IMR-90 (cell line): ENCODE measurements at regions not wholly inside any gene's neighbourhood (a gene's known extent, or its start where the extent isn't known, plus 50 kb on each side); places are given as distances from the start of the nearest gene placed in this dataset.

ENCODE experiments used
- ATAC-seq: fragments of 200-7000 bp; cut with Tn5 transposase; 2 replicates; pipeline ENCODE4 v1.9.1; 2020; ENCODE audit warnings: low read depth, mild to moderate bottlenecking, moderate library complexity
- BruUV-seq: library from RNA; stranded (reverse); fragments of 400-500 nt; replicated peaks from 2 replicates; lab custom pipeline; 2021; lab: Mats Ljungman, UMichigan
- CTCF ChIA-PET: fragments of 300-600 bp; formaldehyde crosslinking; extraction: SDS; loops from one replicate; lab custom pipeline; 2021; ENCODE audit warnings: antibody characterized with exemption; lab: Yijun Ruan, JAX
- POLR2A ChIA-PET: fragments of 300-600 bp; sonication (Branson Sonifier 250); formaldehyde crosslinking; loops from one replicate; lab custom pipeline; 2022; ENCODE audit warnings: antibody characterized with exemption; ENCODE audit not compliant: unreplicated experiment; lab: Charles Lee
- DNase-seq: peaks from one replicate; pipeline ENCODE4 v3.0.0; 2013
- H2AFZ ChIP-seq: replicated peaks from 2 replicates; pipeline ENCODE3; 2013; ENCODE audit warnings: low read length, mild to moderate bottlenecking; ENCODE audit not compliant: poor library complexity
- H2AK5ac ChIP-seq: 2 replicates; pipeline ENCODE4 v1.6.1; 2013; ENCODE audit warnings: low read depth, low read length, inconsistent platforms
- H2AK9ac ChIP-seq: replicated peaks from 2 replicates; pipeline ENCODE3; 2013; ENCODE audit warnings: mild to moderate bottlenecking, low read depth, low read length, moderate library complexity; ENCODE audit not compliant: poor library complexity
- H2BK120ac ChIP-seq: 2 replicates; pipeline ENCODE4 v1.6.1; 2013; ENCODE audit warnings: low read depth, low read length, inconsistent platforms
- H2BK15ac ChIP-seq: 3 replicates; pipeline ENCODE4 v1.6.1; 2013; ENCODE audit warnings: low read depth, low read length, inconsistent platforms
- H2BK20ac ChIP-seq: 2 replicates; pipeline ENCODE4 v1.6.1; 2013; ENCODE audit warnings: low read depth, mild to moderate bottlenecking, inconsistent platforms, low read length, moderate library complexity
- H2BK5ac ChIP-seq: 2 replicates; pipeline ENCODE4 v1.6.1; 2013; ENCODE audit warnings: mild to moderate bottlenecking, low read depth, low read length, inconsistent platforms; ENCODE audit not compliant: poor library complexity, severe bottlenecking
- H3K14ac ChIP-seq: replicated peaks from 2 replicates; pipeline ENCODE4 v1.6.1; 2013; ENCODE audit warnings: low read depth, low read length, inconsistent platforms
- H3K18ac ChIP-seq: 2 replicates; pipeline ENCODE4 v1.6.1; 2013; ENCODE audit warnings: low read depth, low read length, control low read depth
- H3K23ac ChIP-seq: 2 replicates; pipeline ENCODE4 v1.6.1; 2013; ENCODE audit warnings: low read depth, low read length, inconsistent platforms
- H3K27ac ChIP-seq: 2 replicates; pipeline ENCODE4 v1.5.1; 2013; ENCODE audit warnings: mild to moderate bottlenecking, control low read depth, low read length; ENCODE audit not compliant: insufficient read depth
- H3K27me3 ChIP-seq: 2 replicates; pipeline ENCODE4 v1.6.1; 2013; ENCODE audit warnings: low read length; ENCODE audit not compliant: control insufficient read depth, insufficient read depth
- H3K36me3 ChIP-seq: 2 replicates; pipeline ENCODE4 v1.6.1; 2013; ENCODE audit warnings: low read length, mixed read lengths; ENCODE audit not compliant: control insufficient read depth, insufficient read depth
- H3K4ac ChIP-seq: 2 replicates; pipeline ENCODE4 v1.6.1; 2013; ENCODE audit warnings: low read depth, low read length, inconsistent platforms
- H3K4me1 ChIP-seq: 2 replicates; pipeline ENCODE4 v1.6.1; 2013; ENCODE audit warnings: low read length, mixed read lengths; ENCODE audit not compliant: control insufficient read depth, insufficient read depth
- H3K4me2 ChIP-seq: 2 replicates; pipeline ENCODE4 v1.6.1; 2013; ENCODE audit warnings: low read depth, mild to moderate bottlenecking, control low read depth, low read length, moderate library complexity
- H3K4me3 ChIP-seq: 2 replicates; pipeline ENCODE4 v1.5.1; 2013; ENCODE audit warnings: low read depth, mild to moderate bottlenecking, control low read depth, low read length, moderate library complexity; ENCODE audit not compliant: insufficient read depth
- H3K56ac ChIP-seq: 2 replicates; pipeline ENCODE4 v1.6.1; 2013; ENCODE audit warnings: low read length, inconsistent platforms; ENCODE audit not compliant: insufficient read depth; ENCODE audit errors: extremely low read depth
- H3K79me1 ChIP-seq, 2 experiments: 2 replicates each; pipeline ENCODE4 v1.6.1; 2013; ENCODE audit warnings: low read length in 2 of 2, inconsistent platforms in 1 of 2, low read depth in 1 of 2
- H3K9ac ChIP-seq: 2 replicates; pipeline ENCODE4 v1.6.1; 2013; ENCODE audit warnings: low read depth, low read length, control low read depth
- H3K9me1 ChIP-seq: 2 replicates; pipeline ENCODE4 v1.6.1; 2013; ENCODE audit warnings: low read length, inconsistent platforms; ENCODE audit not compliant: insufficient read depth
- H3K9me3 ChIP-seq: 2 replicates; pipeline ENCODE4 v1.6.1; 2013; ENCODE audit warnings: low read length; ENCODE audit not compliant: control insufficient read depth, insufficient read depth
- H4K20me1 ChIP-seq: 2 replicates; pipeline ENCODE4 v1.6.1; 2013; ENCODE audit warnings: low read length, inconsistent platforms; ENCODE audit not compliant: insufficient read depth
- H4K5ac ChIP-seq: 2 replicates; pipeline ENCODE4 v1.6.1; 2013; ENCODE audit warnings: mild to moderate bottlenecking, low read depth, low read length, control low read depth
- H4K8ac ChIP-seq, 2 experiments: 2 replicates each; pipeline ENCODE4 v1.6.1; 2013; ENCODE audit warnings: low read depth in 2 of 2, low read length in 2 of 2, control low read depth in 1 of 2, inconsistent platforms in 1 of 2
- H4K91ac ChIP-seq: 2 replicates; pipeline ENCODE4 v1.6.1; 2013; ENCODE audit warnings: low read depth, low read length, inconsistent platforms; ENCODE audit not compliant: insufficient read depth
- CHD1 ChIP-seq: IDR thresholded peaks from 2 replicates; pipeline ENCODE4 v1.6.1; 2012; ENCODE audit warnings: low read depth, low read length, improper control_type of control experiment
- MAFK ChIP-seq: IDR thresholded peaks from 2 replicates; pipeline ENCODE4 v1.6.1; 2012; ENCODE audit warnings: low read depth, low read length, improper control_type of control experiment
- MXI1 ChIP-seq: IDR thresholded peaks from 2 replicates; pipeline ENCODE4 v1.6.1; 2012; ENCODE audit warnings: low read depth, mild to moderate bottlenecking, low read length, moderate library complexity, borderline replicate concordance
- POLR2A ChIP-seq: IDR thresholded peaks from 2 replicates; pipeline ENCODE4 v1.6.1; 2012; ENCODE audit warnings: mild to moderate bottlenecking, low read depth, low read length
- RFX5 ChIP-seq: IDR thresholded peaks from 2 replicates; pipeline ENCODE4 v1.8.0; 2012; ENCODE audit warnings: low read depth, mild to moderate bottlenecking, low read length, moderate library complexity
- SMC3 ChIP-seq: fragments of 150-350 bp; IDR thresholded peaks from 2 replicates; pipeline ENCODE4 v1.6.1; 2016; ENCODE audit warnings: low read depth, mild to moderate bottlenecking, antibody characterized with exemption, low read length, moderate library complexity
- WGBS, 2 experiments: methylation state at CpG; one replicate each; pipeline versions ENCODE4 v1.1.5 to v1.1.7; 2013; ENCODE audit warnings: missing lambda C conversion rate in 2 of 2; ENCODE audit not compliant: insufficient read length in 1 of 2; ENCODE audit errors: extremely low coverage in 2 of 2; 5-methylcytosine and 5-hydroxymethylcytosine counted together
- dilution Hi-C: fragments of 300-500 bp; cut with HindIII; formaldehyde crosslinking; loops from one replicate; pipeline ENCODE4 v1.14.3; 2018; ENCODE audit warnings: low sequenced_read_pairs; ENCODE audit not compliant: unreplicated experiment
- in situ Hi-C: fragments of 300-500 bp; cut with MboI; formaldehyde crosslinking; loops from 3 replicates; pipeline ENCODE4 v1.14.3; 2019; ENCODE audit warnings: low sequenced_read_pairs, inconsistent platforms, mixed read lengths
- intact Hi-C: fragments of 100-400 bp; cut with micrococcal nuclease; formaldehyde crosslinking; loops from 2 replicates; pipeline ENCODE4 v1.10.0; 2022
- TF ChIP-seq, protein P1 (sequence below): fragments of 150-350 bp; IDR thresholded peaks from 2 replicates; pipeline ENCODE4 v1.6.1; 2016; ENCODE audit warnings: low read depth, mild to moderate bottlenecking, low read length, moderate library complexity, borderline replicate concordance
- TF ChIP-seq, protein P2 (sequence below): conservative IDR thresholded peaks from 2 replicates; pipeline ENCODE4 v1.5.1; 2012; ENCODE audit warnings: mild to moderate bottlenecking, low read depth, low read length, improper control_type of control experiment
- TF ChIP-seq, protein P3 (sequence below): fragments of 150-350 bp; IDR thresholded peaks from 2 replicates; pipeline ENCODE4 v1.6.1; 2017; ENCODE audit warnings: mild to moderate bottlenecking, antibody characterized with exemption, low read length, low read depth

DNA sequence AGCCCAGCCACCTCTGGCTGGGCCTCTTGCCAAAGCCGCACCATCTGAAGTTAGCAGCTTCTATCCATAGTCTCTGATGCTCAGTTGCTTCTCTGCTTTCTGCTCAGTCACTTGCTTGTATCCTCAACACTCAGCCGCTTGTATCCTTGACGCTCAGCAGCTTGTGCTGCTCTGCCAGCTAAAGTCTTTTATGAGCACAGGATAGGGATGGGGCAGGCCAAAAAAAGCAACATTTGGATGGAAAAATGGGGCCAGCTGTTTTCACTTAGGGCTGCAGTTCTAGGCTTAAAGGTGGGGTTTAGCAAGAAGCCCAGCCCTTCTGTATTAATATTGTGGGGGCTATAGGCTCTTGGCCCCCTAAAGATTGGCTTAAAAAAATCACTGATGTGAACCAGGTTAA is 739.4 kb downstream of the CDH8 start:
- H3K18ac ChIP-seq = no peak overlapping the region
- no peak overlapping the region for H3K14ac ChIP-seq
- H2BK5ac ChIP-seq = no peak overlapping the region
- no peak overlapping the region for H2AK9ac ChIP-seq
- ChIA-PET CTCF (no interaction called here), POLR2A (no interaction called here)
- intact Hi-C loops (no loop called here), in situ Hi-C loops (no loop called here), dilution Hi-C loops (no loop called here)
- H3K23ac ChIP-seq = no peak overlapping the region
- H4K5ac ChIP-seq = no peak overlapping the region
- no peak overlapping the region for H3K56ac ChIP-seq
- no peak overlapping the region for H2AK5ac ChIP-seq
- H2BK15ac ChIP-seq = no peak overlapping the region
- H4K91ac ChIP-seq = no peak overlapping the region
- no peak for DNase-seq
- H3K4me3 ChIP-seq = no peak overlapping the region
- no TSS peak for BruUV-seq
- H4K8ac ChIP-seq = no peak overlapping the region
- ATAC-seq = no peak
- no peak overlapping the region for H3K4me2 ChIP-seq
- no CpG with 5 or more reads among the region's 3 CpGs for WGBS, 2 experiments
- H3K79me1 ChIP-seq = no peaks in the 10 kb centered on the region
- H4K20me1 ChIP-seq = no peaks in the 10 kb centered on the region
- H3K4me1 ChIP-seq = no peaks in the 10 kb centered on the region
- no peak overlapping the region for H3K9ac ChIP-seq
- no peak overlapping the region for H2BK120ac ChIP-seq
- no peak overlapping the region for H2AFZ ChIP-seq
- peaks cover 5% of the 10 kb centered on the region; the same call in 1 of the 2 replicates for H3K9me3 ChIP-seq
- no peaks in the 10 kb centered on the region for H3K27me3 ChIP-seq
- no peaks in the 10 kb centered on the region for H3K9me1 ChIP-seq
- H3K27ac ChIP-seq = no peak overlapping the region
- H2BK20ac ChIP-seq = no peak overlapping the region
- no peak overlapping the region for H3K4ac ChIP-seq
- no peaks in the 10 kb centered on the region for H3K36me3 ChIP-seq
- TF ChIP-seq MAFK (no peak), SMC3 (no peak), MXI1 (no peak), RFX5 (no peak), CHD1 (no peak), POLR2A (no peak)
- TF ChIP-seq, protein P1, sequence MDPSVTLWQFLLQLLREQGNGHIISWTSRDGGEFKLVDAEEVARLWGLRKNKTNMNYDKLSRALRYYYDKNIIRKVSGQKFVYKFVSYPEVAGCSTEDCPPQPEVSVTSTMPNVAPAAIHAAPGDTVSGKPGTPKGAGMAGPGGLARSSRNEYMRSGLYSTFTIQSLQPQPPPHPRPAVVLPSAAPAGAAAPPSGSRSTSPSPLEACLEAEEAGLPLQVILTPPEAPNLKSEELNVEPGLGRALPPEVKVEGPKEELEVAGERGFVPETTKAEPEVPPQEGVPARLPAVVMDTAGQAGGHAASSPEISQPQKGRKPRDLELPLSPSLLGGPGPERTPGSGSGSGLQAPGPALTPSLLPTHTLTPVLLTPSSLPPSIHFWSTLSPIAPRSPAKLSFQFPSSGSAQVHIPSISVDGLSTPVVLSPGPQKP = no peak
- TF ChIP-seq, protein P2, sequence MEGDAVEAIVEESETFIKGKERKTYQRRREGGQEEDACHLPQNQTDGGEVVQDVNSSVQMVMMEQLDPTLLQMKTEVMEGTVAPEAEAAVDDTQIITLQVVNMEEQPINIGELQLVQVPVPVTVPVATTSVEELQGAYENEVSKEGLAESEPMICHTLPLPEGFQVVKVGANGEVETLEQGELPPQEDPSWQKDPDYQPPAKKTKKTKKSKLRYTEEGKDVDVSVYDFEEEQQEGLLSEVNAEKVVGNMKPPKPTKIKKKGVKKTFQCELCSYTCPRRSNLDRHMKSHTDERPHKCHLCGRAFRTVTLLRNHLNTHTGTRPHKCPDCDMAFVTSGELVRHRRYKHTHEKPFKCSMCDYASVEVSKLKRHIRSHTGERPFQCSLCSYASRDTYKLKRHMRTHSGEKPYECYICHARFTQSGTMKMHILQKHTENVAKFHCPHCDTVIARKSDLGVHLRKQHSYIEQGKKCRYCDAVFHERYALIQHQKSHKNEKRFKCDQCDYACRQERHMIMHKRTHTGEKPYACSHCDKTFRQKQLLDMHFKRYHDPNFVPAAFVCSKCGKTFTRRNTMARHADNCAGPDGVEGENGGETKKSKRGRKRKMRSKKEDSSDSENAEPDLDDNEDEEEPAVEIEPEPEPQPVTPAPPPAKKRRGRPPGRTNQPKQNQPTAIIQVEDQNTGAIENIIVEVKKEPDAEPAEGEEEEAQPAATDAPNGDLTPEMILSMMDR = no peak
- TF ChIP-seq, protein P3, sequence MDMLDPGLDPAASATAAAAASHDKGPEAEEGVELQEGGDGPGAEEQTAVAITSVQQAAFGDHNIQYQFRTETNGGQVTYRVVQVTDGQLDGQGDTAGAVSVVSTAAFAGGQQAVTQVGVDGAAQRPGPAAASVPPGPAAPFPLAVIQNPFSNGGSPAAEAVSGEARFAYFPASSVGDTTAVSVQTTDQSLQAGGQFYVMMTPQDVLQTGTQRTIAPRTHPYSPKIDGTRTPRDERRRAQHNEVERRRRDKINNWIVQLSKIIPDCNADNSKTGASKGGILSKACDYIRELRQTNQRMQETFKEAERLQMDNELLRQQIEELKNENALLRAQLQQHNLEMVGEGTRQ = no peak
